Esophagus muscularis mucosa (tissue), 3 donors: ENCODE measurements at regions not wholly inside any gene's neighbourhood (a gene's known extent, or its start where the extent isn't known, plus 50 kb on each side); places are given as distances from the start of the nearest gene placed in this dataset.

Experiments
- POLR2A ChIP-seq: fragments of 450-650 bp; IDR thresholded peaks from one replicate; pipeline ENCODE4 v1.6.1; 2017; ENCODE audit warnings: antibody characterized with exemption, moderate library complexity, mild to moderate bottlenecking, low read depth
- TF ChIP-seq, protein P1 (sequence below), 3 experiments: fragments of 200-600 bp in 2 of 3; fragments of 450-650 bp in 1 of 3; sonication (generic) in 2 of 3; IDR thresholded peaks; one replicate each; pipeline ENCODE4 v1.5.1; 2017 to 2019; ENCODE audit warnings: antibody characterized with exemption in 3 of 3, mild to moderate bottlenecking in 2 of 3, moderate library complexity in 1 of 3

DNA sequence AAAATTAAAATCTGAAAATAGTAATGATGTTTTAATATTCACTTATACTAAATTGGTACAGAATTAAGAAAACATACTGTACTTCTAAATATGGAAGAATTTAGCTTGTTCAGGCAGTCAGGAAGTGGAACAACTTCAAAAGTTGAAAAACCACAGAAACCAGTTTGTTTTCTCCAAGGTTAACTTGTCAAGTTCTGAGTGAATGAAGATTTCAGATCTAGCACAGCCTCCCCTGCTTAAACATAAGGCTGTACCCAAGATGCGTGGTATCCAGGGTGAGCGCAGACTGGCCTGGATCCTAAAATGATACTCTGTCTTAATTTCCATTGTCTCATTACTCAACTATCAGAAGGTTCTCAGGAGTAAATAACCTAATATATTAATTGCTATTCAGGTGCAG, 730.7 kb upstream of the KIF2B start:
- TF ChIP-seq, protein P1, sequence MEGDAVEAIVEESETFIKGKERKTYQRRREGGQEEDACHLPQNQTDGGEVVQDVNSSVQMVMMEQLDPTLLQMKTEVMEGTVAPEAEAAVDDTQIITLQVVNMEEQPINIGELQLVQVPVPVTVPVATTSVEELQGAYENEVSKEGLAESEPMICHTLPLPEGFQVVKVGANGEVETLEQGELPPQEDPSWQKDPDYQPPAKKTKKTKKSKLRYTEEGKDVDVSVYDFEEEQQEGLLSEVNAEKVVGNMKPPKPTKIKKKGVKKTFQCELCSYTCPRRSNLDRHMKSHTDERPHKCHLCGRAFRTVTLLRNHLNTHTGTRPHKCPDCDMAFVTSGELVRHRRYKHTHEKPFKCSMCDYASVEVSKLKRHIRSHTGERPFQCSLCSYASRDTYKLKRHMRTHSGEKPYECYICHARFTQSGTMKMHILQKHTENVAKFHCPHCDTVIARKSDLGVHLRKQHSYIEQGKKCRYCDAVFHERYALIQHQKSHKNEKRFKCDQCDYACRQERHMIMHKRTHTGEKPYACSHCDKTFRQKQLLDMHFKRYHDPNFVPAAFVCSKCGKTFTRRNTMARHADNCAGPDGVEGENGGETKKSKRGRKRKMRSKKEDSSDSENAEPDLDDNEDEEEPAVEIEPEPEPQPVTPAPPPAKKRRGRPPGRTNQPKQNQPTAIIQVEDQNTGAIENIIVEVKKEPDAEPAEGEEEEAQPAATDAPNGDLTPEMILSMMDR (IDR thresholded peaks at IDR 0.05): no peak
- TF ChIP-seq POLR2A: no peak
